NCI-H2081 (cell line): ENCODE measurements at regions not wholly inside any gene's neighbourhood (a gene's known extent, or its start where the extent isn't known, plus 50 kb on each side); places are given as distances from the start of the nearest gene placed in this dataset.
"Not testable (repeated sequence)": the region's sequence is repeated elsewhere in the genome, so short reads cannot be mapped to it uniquely, and the experiment has no call there.

Experiments used
- DNase-seq, 2 experiments: peaks; one replicate each; lab custom pipeline; 2025; lab: John Stamatoyannopoulos, UW

DNA sequence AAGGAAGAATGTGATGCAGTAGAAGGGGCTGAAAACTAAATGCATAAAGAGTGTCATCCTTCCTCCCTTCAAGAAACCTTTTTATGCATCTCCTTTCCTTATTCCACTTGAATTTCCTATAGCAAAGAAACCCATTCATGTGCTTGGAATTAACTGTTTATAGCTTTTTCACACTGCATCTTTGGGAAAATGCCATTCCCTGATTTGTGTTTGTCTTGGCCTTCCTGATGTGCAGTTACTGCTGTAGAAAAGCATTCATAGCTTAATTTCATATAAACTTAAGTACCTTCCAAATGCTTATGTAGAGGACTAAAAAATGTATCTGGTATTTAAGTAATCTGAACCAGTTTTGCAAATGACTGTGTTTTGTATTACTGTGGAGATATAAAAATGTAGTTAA lies 61.8 kb downstream of the SDR9C7 start:
- DNase-seq, result no peak

- no peak for DNase-seq
Observed at GRCh38 chr12:56867216-56867615, 67.0 kb downstream of the SDR9C7 start.

DNA sequence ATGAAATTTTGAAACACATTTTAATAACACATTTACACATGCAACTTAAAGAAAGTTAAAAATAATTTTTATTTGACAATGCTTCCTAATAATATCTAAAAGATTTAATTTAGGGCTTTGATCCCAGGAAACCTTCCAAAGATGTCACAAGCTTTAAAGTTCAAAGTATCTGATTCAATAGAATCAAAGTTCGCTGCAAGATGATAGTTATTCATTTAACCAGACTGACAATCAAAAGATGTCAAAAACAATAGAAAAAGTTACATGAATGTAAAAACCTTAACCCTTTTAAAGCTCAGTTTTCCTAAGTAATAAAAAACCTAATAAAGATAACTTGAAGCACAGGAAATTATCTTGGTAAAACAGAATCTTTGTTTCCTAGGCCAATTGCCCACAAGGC lies 67.7 kb downstream of the SDR9C7 start:
- DNase-seq, result no peak

- DNase-seq, result no peak
Observed at GRCh38 chr12:56864318-56864717, 69.9 kb downstream of the SDR9C7 start.

DNA sequence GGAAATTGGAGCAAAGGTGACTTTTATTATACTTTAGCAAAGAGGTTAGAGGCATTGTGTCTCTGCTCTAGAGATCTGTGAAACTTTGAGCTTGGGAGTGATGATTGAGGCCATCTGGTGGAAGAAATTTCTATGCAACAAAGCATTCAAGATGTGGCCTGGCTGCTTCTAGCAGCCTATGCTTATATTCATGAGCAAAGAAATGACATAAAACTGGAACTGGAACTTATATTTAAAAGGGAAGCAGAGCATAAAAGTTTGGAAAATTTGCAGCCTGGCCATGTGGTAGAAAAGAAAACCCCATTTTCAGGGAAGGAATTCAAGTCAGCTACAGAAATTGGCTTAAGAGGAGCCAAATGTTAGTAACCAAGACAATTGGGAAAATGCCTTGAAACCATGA lies 70.4 kb downstream of the SDR9C7 start:
- DNase-seq, result no peak

DNA sequence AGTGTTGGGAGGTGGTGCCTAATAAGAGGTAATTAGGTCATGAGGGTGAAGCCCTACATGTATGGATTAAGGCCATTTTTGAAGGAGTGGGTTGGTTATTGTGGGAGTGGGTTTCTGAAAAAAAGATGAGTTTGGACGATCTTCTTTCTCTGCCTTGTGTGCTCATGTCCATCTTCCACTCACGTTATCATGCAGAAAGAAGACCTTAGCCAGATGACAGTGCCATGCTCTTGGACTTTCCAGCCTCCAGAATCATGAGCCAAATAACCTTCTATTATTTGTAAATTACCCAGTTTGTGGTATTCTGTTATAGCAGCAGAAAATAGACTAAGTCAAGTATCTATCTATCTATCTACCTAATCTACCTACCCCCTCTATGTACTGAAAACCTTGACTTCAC lies 71.9 kb downstream of the SDR9C7 start:
- DNase-seq, result no peak

DNA sequence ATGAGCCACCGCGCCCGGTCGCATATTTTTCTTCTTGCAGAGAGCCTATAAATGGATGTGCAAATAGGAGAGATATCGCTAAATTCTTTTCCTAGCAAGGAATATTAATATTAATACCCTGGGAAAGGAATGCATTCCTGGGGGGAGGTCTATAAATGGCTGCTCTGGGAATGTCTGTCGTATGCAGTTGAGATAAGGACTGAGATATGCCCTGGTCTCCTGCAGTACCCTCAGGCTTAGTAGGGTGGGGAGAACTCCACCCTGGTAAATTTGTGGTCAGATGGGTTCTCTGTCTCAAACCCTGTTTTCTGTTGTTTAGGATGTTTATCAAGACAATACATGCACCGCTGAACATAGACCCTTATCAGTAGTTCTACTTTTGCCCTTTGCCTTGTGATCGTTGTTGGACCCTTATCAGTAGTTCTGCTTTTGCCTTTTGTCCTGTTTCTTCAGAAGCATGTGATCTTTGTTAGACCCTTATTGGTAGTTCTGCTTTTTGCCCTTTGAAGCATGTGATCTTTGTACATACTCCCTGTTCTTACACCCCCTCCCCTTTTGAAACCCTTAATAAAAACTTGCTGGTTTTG lies 80.7 kb downstream of the SDR9C7 start:
- not testable (repeated sequence) for DNase-seq

- DNase-seq, result no peak
Observed at GRCh38 chr12:56851462-56851861, 82.7 kb downstream of the SDR9C7 start.

DNA sequence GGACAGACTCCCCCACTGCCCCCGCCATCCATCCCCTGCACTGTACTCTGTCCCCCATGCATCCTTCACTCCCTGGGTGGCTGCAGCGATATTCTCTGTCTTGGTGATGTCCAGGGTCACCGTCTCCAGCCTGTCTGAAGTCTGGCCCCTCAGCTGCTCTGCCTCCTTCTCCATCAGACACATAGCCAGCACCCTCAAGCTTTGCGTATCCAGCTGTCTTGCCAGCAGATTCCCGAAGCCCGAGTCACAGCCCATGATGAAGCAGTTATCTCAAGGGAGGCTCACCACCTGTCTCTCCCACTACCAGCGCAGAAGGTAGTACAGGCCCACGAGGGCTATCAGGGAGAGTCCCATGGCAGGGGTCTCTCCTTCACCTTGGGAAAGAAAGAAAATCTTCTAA lies 77.8 kb downstream of the HSD17B6 start:
- DNase-seq, result no peak

DNA sequence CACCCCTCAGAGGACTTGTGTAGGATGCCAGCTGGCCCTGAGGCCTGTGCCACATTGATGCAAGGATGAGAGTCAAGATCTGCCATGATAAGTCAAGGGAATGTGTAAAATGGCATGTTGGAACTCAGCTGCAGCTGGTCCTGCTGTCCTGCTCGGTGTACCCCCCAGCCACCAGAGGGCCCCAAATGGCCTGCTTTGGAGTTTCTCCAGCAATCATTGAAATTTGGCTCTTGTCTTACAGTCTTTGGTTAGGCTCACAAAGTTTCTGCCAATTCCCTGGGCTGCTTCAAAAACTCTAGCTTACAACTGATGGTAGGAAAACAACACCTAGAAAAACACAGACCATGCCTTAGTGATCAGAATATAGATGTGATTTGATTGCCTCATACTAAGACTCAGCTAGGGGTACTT lies 76.8 kb downstream of the HSD17B6 start:
- DNase-seq, result peak in 1 of 2 experiments; percentile 5

DNA sequence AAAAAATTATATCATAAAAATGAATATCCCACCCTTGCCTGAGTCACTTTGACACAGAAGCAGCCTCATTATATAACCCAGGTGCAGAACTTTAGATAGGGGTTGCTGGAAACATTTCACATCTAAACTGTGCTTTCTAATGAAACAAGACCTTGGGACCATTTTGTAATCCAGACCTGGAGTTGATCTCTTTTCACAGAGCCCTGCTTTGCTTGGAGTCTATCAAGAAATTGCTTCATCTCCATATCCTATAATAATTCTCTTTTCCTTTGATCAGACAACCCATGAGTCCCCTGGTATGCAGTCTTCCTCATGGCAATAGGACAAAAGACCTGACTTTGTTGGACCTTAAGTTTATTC lies 76.3 kb downstream of the HSD17B6 start:
- no peak for DNase-seq

GRCh38 chr12:56838621-56839488 lies 75.7 kb downstream of the HSD17B6 start:
- no peak for DNase-seq
